Activated gamma-delta T cell treated with anti-CD3 and anti-CD28 coated beads, Interleukin-2, amount 50 U/mL, for 16 hours (primary cell): ENCODE measurements at regions not wholly inside any gene's neighbourhood (a gene's known extent, or its start where the extent isn't known, plus 50 kb on each side); places are given as distances from the start of the nearest gene placed in this dataset.
"Not testable (repeated sequence)": the region's sequence is repeated elsewhere in the genome, so short reads cannot be mapped to it uniquely, and the experiment has no call there.

Source experiments
- DNase-seq: peaks from one replicate; pipeline ENCODE4 v3.0.0-alpha.2; 2020; ENCODE audit warnings: low read depth

DNA sequence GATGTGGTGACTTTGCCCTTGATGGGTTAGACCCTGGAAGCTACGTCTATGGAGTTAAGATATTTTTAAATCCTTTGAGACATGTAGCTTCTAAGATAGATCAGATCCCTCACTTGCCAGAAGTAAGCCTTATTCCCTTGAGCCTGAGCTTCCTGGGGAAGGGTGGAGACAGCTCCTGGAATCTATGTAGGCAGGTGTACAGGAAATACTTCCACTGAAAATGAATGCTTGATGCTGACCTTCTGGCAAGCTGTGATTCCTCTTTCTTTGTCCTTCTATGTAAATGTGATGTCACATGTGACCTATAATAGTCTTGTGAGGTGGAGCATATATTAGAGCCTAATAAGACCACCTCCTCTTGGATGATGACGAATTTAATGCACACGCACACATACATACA, 1152.0 kb upstream of the ACO1 start:
- DNase-seq, result no peak

DNA sequence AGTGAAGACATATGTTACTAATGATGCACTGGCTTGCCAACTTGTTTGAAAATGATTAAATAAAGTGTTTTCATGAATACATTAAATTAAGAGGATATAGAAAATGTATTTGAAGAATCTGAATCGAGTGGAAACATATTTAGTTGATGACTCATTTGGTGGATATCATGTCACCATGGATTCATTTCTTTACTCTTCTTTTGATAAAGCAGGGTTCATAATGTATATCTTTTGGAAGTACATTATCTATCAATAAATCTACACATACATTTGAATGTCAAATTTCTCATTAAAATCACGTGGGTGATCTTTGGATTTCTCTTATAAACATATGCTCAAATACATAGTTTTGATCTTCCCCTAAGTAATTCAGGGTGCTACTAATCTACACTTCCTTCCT, 1148.1 kb upstream of the ACO1 start:
- no peak for DNase-seq

DNA sequence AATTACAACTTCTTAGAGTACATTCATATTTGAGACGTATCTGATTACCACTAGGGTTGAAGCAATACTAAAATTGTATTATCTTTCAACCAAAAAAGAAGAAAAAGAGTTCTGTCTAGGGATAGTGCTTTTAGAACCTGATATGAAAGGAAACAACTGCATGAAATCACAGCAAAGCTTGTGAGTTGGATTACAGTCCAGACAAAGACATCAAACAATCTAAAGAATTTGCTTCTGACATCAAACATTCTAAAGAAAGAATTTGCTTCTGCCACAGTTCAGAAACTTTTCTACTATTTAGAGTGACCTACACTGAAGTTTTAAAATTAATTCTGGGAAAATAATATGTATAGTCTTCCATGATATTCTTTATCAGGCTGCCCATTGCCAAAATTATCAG, 1141.1 kb upstream of the ACO1 start:
- DNase-seq, result no peak

DNA sequence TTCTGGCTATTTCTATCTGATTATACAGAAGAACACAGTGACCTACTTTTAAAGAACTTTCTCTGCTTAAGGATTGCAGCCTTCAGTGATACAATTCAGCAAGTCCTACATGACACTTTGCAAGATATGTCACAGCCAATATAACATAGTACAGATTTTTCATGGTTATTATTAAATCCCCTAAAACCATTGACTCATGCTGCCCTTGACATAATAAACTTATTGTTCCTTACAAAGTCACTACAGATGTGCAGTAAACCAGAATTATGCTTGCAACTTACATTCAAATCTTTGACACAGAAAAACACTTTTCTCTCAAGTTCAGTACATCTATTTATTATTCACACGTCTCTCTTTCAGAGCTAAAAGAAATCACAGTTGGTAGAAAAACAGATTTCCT, 1136.3 kb upstream of the ACO1 start:
- DNase-seq, result no peak

DNA sequence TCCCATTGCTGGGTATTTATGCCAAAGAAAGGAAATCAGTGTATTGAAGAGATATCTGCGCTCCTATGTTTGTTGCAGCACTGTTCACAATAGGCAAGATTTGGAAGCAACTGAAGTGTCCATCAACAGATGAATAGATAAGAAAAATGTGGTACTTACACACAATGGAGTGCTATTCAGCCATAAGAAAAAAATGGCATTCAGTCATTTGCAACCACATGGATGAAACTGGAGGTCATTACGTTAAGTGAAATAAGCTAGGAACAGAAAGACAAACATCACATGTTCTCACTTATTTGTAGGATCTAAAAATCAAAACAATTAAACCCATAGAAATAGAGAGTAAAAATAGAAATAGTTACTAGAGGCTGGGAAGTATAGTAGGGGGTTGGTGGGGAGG, 1133.1 kb upstream of the ACO1 start:
- no peak for DNase-seq

DNA sequence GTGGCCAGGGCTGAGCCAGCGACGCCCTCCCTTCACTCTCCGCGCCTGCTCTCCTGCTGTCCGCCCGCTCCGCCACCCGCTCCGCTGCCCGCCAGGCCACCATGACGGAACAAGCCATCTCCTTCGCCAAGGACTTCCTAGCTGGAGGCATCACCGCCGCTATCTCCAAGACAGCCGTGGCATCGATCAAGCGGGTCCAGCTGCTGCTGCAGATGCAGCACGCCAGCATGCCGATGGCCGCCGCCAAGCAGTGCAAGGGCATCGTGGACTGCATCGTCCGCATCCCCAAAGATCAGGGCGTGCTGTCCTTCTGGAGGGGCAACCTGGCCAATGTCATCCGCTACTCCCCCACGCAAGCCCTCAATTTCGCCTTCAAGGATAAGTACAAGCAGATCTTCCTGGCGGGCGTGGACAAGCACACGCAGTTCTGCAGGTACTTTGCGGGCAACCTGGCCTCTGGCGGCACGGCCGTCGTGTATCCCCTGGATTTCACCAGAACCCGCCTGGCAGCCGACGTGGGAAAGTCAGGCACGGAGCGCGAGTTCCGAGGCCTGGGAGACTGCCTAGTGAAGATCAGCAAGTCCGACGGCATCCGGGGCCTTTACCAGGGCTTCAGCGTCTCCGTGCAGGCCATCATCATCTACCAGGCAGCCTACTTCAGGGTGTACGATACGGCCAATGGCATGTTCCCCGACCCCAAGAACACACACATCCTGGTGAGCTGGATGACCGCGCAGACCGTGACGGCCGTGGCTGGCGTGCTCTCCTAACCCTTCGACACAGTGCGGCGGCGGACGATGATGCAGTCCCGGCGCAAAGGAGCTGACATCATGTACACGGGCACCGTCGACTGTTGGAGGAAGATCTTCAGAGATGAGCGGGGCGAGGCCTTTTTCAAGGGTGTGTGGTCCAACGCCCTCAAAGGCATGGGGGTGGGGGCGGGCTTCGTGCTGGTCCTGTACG, 1130.4 kb upstream of the ACO1 start:
- no peak for DNase-seq

DNA sequence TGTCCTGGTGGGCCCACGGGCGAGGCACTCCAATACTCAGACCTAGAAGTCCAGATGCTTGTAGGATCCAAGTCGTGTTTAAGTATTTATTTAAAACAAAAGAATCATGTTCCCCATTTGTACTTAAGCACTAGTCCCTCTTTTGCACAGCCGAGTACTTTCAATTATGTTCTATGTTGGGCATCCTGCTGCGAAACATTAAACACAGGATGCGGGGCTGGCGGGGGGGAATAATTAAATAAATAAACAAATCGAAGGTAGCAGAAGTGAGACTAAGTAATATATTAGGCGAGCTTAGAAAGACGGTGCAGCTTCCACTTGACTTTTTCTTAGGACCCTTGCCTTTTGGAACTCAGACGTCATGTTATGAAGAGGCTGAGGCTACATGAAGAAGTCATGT, 1129.2 kb upstream of the ACO1 start:
- DNase-seq, result no peak

DNA sequence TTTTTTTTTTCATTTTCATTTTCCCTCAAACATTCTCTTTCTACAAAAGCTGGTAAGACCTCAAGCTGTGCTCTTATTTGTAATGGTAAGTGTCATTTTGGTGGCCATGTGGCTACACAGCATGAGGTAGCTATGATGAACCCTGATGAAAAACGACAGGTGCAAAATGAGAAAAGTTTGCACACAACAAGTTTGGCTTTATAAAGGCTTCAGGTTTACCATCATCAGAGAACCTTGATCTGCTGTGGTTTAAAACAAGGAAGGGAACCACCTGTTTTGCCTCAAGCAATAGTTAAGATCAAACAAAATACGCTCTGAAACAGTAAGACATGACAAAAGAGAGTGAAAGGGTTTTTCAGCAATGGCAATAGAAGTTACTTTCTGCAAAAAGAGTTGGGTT, 1124.6 kb upstream of the ACO1 start:
- DNase-seq, result no peak

DNA sequence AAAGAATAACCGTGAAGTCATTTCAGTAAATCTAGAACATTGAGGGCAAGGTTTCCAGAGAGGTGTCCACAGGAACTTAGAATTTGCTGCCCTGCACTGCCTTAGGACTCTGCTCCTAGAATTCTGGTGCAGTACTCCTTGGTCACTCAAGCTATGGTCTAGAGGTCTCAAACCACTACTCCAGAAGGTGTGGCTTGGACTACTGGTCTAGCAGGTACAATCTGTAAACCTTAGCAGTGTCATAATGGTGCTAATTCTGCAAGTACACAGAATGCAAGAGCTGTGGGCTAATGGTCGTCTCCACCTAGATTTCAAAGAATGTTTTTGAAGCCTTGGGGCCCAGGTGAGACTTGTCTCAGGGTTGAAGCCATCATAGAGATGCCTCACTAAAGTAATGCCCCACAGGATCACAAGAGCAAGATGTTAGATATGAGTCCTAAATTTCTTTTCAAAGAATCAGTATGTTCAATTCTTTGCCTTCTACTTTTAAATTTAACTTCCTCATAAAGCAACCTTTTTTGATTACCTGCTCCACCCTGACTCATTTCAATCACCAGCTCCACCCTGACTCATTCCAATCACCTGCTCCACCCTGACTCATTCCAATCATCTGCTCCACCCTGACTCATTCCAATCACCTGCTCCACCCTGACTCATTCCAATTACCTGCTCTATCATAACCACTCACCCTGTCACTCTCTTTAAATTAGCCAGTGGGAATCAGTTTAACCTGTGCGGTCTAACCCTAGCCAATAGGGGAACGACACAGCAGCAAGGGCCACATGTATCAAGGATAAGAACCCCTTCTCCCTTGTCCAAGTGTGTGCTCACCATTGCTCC, 1111.8 kb upstream of the ACO1 start:
- DNase-seq, result no peak

DNA sequence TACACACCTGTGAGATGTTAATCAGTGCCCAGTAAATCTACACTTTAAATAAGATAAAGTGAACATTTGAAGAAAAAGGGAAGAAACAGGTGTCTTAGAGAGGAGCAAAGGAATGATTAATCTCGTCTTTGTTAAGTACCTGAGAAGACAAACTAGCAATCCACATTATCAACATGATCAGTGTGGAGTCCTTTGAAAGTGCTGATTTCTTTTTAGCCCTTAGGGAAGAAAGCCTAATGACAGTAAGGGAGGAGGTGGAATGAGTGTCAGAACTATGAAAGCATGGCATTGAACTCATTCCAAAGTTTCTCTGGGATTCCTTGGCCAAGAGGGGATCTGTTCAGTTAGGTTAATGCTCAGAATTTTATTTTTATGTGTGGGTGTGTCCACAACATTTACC, 1109.0 kb upstream of the ACO1 start:
- DNase-seq, result no peak

DNA sequence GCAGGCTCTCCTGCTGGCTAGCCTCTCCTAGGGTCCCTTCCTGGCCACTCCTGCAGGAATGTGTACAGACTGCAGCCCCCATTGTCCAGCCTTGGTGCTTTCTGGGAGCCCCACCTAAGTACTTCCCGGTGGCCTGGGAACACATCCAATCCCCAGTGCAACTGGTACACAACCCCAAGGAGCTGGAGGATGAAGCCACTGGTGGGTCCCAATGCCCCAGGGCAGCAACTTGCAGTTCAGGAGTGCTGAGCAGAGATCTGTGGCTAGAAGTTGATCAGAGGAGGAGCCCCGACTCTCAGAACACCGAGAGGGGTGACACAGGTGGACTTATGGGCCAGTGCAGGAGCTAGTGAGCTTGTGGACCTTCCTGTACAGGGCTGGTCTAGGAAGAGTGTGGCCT, 1093.7 kb upstream of the ACO1 start:
- no peak for DNase-seq

DNA sequence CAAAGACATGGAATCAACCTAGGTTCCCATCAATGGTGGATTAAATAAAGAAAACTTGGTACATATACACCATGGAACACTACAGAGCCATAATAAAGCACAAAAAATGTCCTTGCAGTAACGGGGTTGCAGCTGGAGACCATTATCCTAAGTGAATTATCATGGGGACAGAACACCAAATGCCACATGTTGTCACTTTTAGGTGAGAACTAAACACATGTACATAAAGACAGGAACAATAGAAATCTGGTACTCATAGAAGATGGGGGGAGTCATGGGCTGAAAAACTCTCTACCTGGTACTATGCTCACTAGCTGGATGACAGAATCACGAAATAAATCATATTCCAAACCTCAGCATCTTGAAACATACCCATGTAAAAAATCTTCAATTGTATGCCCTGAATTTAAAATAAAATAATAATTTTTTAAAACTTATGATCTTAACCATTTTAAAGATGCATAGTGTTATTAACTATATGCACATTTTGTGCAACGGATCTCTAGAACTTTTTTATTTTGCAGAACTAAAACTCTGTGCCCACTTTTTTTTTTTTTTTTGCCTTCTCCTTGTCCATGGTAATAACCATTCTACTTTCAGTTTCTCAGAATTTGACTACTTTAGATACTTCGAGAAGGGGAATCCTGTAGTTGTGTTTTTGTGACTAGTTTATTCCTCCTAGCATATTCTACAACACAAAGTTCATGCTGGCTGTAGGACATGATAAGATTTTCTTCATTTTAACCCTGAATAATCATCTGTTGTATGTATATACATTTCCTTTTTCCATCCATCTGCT, 1081.6 kb upstream of the ACO1 start:
- DNase-seq, result no peak

DNA sequence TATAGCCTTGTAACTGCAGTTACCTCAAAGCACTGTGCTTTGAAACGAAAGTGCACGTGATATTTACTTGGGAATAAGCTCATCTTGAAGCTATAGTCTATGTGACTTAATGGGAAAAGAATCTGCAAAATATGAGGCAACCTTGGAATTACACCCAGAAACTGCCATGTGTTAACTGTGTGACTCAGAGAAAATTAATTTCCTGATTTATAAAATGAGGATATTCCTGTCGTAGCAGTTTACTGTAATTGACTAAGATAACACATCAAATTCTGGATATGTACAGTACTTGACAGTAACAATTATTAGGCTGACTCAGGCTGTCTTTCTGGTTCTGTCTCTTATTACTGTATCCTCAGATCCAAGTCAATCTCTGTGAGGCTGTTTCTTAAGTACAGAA, 1079.9 kb upstream of the ACO1 start:
- DNase-seq, result no peak

DNA sequence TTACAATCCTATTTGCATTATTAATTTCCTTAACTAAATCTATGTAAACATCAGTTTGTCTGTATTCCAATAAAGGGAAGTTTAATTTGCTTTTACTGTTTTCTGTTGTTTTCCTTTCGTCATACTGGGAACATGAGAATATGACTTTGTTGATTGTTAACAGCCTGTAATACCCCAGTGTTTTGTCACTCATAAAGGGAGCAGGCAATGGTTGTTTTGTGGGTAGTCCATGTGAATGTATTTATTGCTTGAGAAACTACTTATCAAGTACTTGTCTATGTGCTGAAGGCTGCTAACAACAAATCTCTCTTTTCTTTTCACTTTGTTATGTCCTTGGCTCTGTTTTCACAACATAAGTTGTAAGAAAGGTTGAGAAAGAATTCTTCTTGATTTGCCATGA, 1070.2 kb upstream of the ACO1 start:
- DNase-seq, result no peak

DNA sequence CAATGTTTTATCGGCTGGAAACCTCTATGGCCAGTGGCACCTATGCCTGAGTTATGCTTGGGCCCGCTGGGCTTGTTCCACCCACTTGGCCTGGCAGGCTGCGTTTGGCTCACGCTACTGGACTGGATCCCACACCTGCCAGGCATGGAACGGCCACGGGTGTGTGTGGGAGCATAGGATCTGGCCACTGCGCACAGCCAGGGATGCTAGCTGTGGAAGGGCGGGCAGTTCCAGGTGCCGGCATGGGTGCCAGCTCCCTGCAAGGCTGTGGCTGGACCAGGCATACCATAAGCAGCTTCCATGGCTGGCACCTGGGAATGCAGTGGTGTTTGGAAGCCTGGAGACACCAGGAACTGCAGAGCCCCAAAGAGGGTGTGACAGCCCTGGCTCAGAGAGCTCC, 1063.9 kb upstream of the ACO1 start:
- no peak for DNase-seq

DNA sequence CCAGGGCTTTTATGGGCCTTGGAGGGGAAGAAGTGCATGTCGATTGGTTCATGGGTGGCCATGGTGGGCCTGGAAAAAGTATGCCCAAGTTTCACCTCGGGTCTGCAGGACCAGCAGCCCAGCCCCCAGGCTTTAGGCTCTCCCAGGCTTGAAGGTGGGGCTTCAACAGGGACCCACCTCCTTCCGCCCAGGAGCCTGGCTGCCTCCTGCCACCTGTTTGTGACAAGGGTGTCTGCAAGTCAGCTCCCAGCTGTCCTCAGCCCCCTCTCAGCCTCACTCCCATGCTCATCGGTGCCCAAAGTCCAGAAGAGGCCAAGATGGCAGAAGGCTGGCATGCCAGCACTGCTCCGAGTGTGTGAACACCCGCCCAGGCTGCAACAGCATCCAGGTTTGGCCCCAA, 1063.2 kb upstream of the ACO1 start:
- DNase-seq, result no peak

DNA sequence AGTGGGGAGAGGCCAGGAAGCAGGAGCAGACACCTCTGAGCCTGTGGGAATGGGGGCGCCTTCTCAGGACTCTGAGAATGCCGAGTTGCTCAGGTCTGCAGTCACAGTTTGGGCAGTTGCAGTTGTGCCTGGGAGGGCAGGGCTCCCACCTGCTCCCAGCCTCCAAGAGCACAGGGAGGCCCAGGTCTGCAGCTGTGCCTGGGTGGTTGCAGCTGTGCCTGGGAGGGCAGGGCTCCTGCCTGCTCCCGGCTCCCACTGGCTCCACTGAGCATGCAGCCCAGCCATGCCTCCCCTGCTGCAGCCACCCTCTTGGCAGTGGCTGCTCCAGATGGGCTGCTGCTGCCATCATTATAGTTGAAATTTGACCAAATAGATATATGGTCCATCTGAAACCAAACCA, 1062.8 kb upstream of the ACO1 start:
- DNase-seq, result no peak

DNA sequence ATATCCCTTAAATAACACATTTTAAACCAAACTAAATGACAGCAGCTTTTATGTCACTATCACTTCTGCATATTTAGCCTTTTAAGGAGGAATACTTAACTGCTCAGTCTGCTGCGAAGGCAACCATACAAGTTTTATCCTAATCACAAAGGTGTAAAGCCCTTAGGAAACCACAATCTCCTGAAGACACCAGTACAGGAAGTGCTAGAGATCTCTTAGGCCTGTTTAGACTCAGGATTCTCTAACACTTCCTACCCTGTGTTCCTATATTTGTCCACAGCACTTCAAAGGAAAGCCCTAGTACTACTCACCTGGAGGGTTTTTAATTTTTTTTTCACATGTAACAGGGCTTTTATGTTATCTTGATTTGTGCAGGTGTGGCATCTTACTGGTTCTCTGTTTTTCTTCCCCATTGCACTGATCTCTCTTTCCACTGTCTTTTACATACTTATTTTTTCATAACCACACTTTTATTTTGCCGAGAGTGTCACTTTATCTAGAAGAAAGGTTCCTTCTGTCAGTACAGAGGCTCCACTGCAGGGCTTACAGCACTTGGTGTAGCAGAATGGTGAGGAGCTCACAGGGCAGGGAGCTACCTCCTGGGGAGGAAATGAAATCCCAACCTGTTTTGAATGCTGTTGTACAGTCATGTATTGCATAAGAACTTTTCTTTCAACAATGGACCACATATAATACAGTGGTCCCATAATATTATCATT, 1060.6 kb upstream of the ACO1 start:
- no peak for DNase-seq

DNA sequence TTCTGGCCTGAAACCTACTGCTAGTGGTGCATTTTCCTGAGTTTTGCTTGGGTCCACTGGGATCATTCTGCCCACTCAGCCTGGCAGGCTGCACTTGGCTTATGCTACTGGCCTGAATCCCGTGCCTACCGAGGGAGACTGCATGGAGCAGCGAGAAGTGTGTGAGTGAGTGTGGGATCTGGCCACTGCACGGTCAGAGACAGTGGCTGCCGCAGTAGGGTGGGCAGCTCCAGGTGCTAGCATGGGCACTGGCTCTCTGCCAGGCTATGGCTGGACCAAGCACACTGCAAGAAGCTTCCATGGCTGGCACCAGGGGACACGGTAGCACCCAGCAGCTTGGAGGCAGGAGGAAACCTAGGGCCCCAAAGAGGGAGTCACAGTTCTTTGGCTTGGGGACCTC, 1058.7 kb upstream of the ACO1 start:
- DNase-seq, result no peak

DNA sequence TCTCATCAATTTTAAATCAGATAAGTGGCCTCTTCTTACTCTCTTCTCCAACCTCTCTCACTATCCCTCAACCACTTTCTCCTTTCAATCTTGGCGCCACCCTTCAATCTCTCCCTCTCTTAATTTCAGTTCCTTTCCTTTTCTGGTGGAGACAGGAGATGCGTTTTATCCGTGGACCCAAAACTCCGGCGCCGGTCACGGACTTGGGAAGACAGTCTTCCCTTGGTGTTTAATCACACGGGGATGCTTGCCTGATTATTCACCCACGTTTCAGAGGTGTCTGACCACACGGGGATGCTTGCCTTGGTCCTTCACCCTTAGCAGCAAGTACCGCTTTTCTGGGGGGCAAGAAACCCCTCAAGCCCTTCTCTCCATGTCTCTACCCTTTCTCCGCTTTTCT, 1057.6 kb upstream of the ACO1 start:
- DNase-seq, result not testable (repeated sequence)

DNA sequence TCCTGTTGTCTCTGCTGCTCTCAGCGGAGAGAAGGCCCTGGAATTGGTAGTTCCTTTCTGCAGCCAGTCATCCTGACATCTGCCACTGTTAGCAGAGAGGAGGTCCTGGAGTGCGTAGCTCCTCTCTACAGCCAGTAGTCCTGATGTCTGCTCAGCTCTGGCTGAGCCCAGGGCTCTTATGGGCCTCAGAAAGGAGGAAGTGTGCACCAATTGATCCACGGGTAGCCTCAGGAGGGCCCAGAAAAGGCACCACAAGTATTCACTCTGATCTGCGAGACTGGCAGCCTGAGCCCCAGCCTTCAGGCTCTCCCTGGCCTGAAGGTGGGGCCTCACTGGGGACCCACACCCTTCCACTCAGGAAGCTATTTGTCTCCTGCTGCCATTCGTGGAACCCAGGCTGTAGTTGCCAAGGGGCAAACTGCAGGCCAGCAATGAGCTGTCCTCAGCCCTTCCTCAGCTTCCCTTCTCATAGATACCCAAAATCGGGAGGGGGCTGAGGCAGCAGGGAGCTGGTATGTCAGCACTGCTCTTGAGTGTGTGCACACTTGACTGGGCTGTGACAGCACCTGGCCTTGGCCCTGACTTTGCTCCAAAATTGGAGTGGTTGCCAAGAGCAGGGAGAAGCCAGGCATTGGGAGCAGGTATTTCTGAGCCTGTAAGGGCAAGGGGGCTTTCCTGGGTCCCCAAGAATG, 1049.5 kb upstream of the ACO1 start:
- no peak for DNase-seq
